HG03521 (cell line): ENCODE measurements at regions not wholly inside any gene's neighbourhood (a gene's known extent, or its start where the extent isn't known, plus 50 kb on each side); places are given as distances from the start of the nearest gene placed in this dataset.
A peak's percentile ranks its signal among the peaks of the same experiment; 100 is the strongest.
"Not testable (repeated sequence)": the region's sequence is repeated elsewhere in the genome, so short reads cannot be mapped to it uniquely, and the experiment has no call there.

ENCODE experiments used
- ATAC-seq: cut with Tn5 transposase; IDR thresholded peaks from one replicate; pipeline ENCODE4 v1.9.1; 2021; ENCODE audit warnings: mild to moderate bottlenecking, moderate library complexity; ENCODE audit not compliant: unreplicated experiment

DNA sequence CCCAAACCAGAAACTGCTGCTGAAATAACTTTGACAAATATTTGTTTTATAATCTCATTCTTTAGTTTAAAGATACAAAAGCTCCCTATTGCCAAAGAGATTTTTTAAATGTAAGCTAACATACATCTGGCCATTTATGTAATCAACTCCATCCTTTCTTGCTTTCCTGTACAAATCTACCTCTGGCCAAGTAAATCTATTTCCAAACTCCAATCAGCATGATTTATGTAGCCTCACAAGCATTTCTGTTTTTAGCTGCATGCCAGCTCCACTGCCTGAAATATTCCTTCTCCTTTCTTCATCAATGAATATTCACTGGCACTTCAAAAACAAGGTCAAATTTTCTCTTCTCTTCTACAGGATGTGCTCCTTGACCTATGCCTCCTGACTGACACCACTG lies 80.0 kb downstream of the SHOX2 start:
- no peak for ATAC-seq

DNA sequence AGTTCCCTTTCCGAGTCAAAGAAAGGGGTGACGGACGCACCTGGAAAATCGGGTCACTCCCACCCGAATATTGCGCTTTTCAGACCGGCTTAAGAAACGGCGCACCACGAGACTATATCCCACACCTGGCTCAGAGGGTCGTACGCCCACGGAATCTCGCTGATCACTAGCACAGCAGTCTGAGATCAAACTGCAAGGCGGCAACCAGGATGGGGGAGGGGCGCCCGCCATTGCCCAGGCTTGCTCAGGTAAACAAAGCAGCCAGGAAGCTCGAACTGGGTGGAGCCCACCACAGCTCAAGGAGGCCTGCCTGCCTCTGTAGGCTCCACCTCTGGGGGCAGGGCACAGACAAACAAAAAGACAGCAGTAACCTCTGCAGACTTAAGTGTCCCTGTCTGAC lies 86.3 kb downstream of the SHOX2 start:
- ATAC-seq = not testable (repeated sequence)

DNA sequence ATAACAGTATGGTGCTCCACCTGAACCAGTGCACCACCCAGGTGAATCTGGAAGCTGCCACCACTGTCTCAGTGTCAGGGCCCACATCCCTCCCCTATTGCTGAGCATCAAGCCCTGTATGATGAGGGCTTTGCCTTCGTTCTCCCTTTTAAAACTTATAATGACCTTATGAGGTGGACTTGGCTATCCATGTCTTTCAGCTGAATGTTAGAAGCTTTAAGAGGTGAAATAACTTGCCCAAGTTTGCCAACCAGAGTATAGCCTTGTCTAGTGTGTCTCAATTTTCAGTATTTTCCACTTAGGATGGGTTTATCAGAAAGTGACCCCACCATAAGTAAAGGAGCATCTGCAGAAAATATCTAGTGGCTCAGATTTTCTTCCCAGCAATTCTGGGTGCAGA lies 87.8 kb downstream of the SHOX2 start:
- ATAC-seq = no peak

DNA sequence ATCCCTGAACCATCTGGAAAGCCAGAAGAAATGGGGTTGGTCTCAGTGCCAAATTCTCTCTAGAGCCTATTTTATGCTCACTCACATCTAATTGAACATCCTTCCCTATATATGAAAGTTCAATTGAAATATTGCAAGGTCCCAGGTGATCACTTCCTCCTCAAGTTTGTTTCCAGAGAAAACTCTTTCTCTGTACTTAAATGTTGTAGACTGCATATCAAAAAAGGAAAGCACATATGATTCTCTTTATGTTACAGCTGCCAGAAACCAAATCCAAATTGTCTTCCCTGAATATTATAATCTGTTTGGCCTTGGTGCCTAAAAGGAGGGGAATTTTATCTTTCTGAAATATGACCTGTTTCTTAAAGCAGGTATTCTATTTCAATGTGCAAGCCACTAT lies 93.3 kb downstream of the SHOX2 start:
- ATAC-seq = no peak

DNA sequence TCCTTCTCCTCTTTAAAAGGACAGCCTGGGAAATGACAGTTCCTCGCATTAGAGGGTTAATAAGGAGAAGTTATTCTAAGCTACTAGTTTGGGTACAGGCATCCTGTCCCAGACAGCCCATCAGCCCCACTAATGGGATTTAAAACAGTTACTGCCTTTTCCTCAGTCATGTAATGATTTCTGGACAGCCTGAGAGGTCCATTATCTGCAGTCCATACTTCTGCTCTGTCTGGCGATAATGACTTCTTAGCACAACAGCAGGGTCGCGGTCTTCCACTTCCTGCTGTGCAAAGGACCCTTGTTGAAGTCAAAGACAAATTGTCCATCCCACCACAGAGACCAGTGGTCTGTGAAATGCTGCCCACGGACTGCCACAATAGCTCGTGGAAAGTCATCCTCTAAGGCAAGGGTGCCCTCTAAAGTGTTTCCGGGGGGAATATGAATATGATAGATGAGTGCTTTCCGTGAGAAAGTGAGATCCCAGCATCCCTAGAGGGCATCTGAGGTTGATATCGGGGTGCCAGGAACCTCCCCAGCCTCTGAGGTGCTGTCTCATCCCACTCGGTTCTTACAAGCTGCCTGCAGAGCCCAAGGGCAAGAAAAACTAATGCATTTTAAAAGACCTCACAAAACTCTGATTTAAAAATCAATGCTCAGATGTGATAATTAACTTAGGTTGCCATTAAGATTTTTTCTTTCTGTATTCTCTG lies 100.7 kb downstream of the SHOX2 start:
- ATAC-seq = no peak

DNA sequence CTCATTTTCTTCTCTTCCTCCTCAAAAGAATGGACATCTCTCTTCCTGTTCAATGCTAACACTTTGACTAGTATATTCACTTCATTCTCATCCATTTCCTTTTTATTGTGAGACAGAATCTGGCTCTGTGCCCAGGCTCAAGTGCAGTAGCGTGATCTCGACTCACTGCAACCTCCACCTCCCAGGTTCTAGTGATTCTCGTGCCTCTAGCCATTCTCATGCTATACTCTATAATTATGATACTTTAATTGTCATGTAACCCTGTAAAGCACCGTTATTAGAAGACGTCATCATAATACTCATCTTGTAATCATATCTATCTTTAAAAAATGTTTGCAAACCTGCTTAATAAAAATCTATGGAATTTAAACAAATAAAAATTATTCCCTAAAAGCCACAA lies 107.0 kb downstream of the SHOX2 start:
- no peak for ATAC-seq

DNA sequence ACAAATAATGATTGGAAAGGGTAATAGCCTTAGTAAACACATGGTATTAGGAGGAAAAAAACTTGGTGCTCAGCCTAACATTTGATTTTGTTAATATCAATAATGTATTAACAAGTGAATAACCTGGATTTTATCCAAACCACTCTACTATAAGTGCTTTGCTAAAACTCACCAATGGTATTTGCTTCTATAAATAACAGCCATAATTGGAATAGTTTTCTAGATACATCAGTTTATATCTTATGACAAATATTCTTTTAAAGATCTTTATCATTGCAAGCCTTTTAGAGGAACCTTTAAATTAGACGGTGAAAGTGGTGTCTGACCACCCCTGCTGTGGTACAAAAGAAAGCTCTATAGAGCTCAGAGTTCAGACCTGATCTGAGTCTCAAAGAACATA lies 123.9 kb downstream of the SHOX2 start:
- ATAC-seq = no peak

DNA sequence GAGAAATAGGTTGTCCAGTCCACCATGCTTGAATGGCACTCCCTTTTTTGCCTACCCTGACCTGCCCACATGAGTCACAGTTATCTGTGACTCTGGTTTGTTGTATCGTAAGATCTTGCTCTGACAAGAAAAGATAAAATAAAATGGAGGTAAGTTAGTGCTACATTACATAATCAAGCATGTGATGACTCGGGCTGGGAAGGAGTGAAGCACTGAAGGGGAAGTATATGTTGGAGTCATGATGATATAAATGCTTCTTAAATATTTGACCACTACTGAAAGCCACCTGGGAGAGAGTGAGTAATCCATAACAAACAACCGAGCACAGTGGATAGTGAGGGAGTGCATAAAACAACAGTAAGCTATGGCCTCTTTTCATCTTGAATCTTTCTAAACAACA lies 124.4 kb downstream of the SHOX2 start:
- no peak for ATAC-seq

DNA sequence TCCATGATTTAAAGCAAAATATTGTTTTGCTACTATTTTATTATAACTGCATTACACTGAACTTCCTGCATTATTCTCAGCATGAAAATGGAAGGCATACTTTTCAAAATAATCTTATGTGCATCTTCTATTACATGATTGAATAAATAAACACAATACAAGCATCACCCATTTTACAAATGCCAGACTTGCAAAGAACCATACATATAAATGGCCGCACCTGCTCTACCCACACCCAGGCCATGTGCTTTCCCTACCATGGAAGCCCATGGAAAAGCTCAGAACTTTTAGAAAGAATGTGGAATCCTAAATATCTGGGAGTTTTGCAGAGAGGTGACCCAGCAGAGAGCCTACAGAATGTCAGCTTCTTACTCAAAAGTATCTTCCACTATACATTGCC lies 127.2 kb downstream of the SHOX2 start:
- no peak for ATAC-seq

DNA sequence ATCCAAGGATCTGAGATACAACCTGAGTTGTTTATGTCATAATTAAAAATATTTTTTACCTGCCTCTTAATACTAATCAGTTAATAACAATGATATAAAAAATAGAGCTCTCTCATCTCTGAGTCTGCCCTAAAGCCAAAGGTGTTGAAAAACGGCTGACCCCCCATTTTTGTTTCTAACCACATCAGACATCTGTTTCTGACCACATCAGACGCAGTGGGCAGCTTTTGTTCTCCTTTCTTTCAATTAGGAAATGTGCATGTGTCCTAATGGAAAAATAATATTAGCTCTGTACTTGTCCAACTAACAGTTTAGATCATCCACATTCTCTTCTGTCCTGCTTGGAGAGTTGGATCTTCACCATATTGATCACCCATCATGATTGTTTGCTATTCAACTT lies 144.6 kb downstream of the SHOX2 start:
- ATAC-seq = no peak

DNA sequence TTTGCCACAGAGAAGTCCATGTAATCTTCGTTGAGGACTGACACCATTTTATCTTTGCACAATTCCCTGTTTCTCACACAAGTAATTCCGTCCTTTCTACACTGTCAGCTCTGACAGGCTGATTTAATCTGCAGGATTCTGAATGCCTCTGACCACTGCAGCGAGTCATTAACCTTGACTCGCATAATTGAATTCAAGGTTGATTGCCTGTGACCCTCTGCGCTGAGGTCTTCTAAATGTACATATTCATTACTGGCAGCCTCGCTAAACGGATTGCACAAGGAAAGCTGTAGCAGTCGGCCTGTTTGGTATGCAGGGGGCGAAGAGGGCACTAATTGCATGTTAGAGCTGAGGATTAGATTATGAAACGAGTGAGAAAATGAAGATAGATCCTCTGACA lies 147.8 kb downstream of the SHOX2 start:
- ATAC-seq = no peak

DNA sequence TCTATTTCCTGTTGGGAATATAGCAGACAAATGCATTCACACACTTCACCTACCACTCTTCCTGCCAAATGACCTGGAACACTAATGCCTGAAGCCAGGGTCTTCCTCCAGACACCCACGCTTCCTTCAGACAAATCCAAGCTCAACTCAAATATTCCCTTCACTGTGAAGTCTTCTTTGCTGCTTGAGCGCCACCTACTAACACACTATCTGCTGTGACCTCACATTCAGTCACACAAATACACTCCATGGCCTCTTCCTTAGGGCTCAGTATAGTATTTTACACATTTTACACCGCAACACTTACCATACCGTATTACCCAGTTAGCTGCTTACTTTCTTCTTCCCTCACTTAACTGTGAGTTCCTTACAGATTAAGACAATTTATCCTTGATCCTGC lies 149.4 kb downstream of the SHOX2 start:
- no peak for ATAC-seq

DNA sequence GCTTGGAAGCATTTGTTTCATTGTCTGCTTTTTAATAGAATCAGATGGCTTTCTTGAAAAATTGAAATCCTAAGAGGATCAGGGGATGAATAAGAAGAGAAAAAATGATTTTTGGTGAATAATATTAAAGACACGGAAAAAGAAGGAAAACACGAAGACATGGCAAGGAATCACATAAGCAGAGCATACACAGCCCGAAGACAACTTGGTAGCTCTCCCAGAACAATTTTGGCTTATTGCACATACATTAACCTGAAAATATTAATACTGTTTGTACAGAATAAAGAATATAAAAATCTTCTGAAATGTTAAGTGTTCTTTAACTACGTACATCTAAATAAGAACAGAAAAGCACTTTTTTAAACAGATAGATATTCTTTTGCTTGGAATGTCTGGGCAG lies 150.0 kb downstream of the SHOX2 start:
- no peak for ATAC-seq

DNA sequence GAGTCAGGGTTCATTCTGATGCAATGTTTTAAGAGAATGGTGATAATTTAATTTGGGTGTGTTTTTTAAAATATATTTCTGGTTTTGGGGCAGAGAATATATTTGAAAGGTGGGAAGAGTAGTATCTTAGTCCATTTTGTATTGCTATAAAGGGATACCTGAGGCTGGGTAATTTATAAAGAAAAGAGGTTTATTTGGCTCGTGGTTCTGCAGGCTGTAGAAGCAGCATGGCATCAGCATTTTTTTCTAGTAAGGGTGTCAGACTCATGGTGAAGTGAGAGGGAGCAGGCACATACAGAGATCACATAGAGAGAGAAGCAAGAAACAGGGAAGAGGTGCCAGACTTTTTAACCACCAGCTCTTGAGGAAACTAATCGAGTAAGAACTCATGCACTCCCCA lies 152.7 kb downstream of the SHOX2 start:
- ATAC-seq = no peak

DNA sequence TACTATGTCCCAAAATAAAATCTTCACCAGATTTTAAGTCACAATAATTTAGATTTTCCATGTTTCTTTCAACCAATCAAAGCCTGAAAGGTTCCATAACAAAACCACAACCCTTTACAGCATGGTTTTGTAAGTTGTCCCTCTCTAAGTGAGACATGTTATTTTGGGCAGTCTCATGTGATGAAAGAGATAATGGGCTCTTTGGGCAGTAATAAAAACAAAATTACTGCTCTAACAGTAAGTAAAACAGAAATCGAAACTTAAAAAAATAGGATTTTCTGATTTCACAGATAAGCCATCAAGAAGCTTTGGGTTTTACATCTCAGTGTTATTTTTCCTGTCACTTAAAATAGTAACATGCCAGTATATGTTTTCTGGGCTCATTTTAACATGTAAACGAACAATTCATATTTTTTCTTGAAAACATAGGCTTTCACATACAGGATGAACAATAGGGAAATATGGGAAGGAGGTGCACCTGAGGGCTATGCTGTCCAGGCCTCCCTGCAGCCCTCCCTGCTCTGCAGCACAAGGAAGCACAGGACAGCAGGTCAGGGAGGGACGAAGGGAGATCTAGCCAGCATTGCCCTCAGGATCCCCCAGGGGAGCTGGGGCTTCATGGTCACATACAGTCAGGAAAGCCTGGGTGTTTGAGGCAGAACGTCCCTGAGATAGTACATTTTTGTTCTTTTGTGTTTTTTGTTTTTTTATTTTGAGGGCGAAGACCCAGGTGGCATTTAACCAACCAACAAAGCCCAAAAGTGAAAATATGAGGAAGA lies 157.4 kb downstream of the SHOX2 start:
- no peak for ATAC-seq

DNA sequence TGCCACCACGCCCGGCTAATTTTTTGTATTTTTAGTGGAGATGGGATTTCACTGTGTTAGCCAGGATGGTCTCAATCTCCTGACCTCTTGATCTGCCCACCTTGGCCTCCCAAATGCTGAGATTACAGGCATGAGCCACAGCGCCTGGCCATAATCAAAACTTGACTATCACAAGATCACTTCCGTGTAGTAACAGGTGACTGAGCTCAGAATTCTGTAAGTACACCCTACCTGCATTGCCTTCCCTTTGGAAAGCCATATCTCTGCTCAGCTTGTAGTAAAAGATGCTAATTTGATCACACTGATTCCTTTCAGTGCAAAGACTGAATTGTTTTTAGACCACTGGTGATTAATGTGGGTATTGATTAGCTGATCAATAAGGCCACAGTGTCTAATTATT lies 167.1 kb downstream of the SHOX2 start:
- ATAC-seq = no peak

DNA sequence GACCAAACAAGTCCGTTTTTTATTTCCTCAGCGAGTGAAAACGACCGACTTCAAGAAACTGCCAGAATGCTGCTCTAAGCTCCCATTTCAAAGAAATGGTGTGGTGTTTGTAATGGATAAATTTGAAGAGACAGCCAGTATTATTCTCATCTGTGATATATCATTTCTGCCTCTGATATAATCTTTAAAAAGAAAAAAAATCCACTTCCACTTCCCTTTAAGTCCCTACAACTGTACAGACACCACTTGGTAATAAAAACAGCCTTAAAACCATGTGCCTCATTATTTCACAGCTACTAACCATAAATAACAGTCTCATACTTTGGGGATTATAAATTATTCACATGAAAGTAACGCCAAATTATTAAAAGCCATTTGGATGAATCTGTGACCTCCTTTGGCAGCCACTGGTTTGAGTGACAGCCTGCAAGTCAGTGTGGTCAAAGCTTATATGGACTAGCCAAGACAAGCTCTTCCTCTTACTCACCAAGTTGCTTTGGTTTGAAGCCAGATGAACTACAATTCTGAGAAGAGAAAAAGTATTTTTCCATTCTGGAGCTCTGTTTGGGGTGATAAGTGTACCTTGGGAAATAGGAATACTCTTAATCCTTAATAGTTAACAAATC lies 168.0 kb downstream of the SHOX2 start:
- ATAC-seq = no peak

DNA sequence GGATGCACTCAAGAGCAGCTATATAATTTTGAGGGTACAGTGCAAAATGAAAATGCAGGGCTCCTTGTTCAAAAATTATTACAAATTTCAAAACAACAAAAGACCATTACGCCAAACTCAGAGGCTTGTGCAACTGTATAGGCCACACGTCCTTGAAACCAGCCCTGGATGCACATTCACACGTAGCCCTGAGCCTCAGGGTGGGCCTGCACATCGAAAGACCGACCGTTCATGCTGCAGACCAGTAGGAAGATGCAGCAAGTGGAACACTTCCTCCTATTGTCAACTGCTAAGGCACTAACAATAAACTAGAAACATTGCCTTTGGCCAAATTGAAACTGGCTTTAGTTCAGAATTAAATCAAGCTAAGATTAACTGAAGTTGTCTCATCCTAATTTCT lies 174.7 kb downstream of the SHOX2 start:
- ATAC-seq = no peak

DNA sequence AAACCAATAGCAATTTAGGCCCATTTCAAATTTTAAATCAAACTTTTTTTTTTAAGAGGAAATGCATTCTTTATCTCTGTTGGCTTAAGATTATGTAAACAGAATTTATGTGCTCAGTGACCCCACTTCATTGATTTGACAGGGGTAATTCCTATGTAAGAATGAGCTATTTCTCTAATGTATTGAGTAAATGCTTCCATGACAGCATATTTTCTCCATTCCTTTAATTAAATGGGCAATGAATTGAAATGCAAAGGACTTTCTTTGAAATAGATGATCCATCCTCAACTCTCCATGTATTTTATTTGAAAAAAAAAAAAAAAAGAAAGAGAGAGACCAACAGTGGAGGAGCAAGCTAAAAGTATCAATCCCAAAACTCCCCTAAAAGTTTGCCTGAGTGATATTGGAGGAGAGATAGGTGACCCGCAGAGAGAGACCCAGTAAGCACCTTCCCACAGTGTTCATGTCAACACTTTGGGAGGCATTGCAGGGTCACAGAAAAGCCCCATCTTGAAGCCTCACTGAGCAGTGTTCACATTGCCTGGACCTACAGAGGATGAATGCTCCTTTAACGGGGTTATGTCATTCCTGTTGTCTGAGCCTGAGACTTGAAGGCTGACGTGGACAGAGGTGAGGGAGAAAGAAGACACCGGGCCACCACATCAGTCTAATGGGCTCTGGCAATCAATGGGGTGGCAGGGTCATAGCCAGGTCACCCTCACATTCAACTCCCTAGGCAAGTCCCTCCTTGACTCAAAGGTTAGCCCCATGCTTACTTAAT lies 176.0 kb downstream of the SHOX2 start:
- no peak for ATAC-seq

DNA sequence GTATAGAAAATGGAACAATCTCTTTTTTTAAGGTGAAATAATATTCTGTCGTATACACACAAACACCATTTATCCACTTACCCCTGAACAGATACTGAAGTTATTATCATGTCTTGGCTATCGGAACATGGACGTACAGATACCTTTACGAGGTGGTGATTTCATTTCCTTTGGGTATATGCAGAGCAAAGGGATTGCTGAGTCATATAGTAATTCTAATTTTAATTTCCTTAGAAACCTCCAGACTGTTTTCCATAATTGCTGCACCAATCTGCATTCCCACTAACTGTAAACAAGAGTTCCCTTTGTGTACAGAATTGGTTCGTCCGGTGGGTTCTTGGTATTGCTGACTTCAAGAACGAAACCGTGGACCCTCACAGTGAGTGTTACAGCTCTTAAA lies 179.4 kb downstream of the SHOX2 start:
- no peak for ATAC-seq

DNA sequence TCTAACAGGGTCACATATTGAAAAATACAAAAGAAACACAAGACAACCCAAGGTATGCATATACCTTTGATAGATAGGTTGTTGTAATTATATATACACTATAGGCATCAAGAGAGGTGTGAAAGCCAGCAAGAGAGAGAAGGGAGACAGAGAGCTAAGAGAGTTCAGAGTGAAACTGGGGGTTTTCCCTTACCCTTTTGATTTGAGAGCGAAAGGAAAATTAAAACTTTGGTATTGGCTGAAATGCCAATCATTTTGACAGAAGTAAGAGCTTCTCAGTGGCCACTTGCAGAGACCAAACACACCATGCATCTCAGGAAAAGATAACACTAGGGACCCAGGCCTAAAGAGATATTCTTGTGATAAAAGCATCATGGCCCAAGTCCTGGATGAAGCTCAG lies 183.6 kb downstream of the SHOX2 start:
- ATAC-seq = peak; percentile 78
